HTR-8/SVneo (cell line): ENCODE measurements at regions not wholly inside any gene's neighbourhood (a gene's known extent, or its start where the extent isn't known, plus 50 kb on each side); places are given as distances from the start of the nearest gene placed in this dataset.

Experiments used
- DNase-seq: peaks from one replicate; pipeline ENCODE4 v3.0.0; 2011; ENCODE audit warnings: low spot score, mixed read lengths; ENCODE audit not compliant: insufficient read length
- FAIRE-seq: peaks from 2 replicates; lab custom pipeline; 2011; peaks lifted over from hg19 to GRCh38; lab: Jason Lieb, UNC

GRCh38 chr1:232105561-232105960 lies 479.0 kb downstream of the DISC1 start:
- no peak for FAIRE-seq
- DNase-seq: no peak

- DNase-seq (no peak), FAIRE-seq (no peak)
Measured at GRCh38 chr1:232101231-232101630, 474.6 kb downstream of the DISC1 start.

GRCh38 chr1:232096751-232097150 lies 470.2 kb downstream of the DISC1 start:
- FAIRE-seq (no peak), DNase-seq (no peak)
